AG04450 (cell line): ENCODE measurements at regions not wholly inside any gene's neighbourhood (a gene's known extent, or its start where the extent isn't known, plus 50 kb on each side); places are given as distances from the start of the nearest gene placed in this dataset.

Source experiments
- CTCF ChIA-PET: fragments of 300-600, 350-600 bp; formaldehyde crosslinking; extraction: SDS; loops from one replicate; lab custom pipeline; 2022; ENCODE audit warnings: antibody characterized with exemption, inconsistent platforms; lab: Charles Lee
- POLR2A ChIA-PET: fragments of 350-600 bp; formaldehyde crosslinking; extraction: SDS; loops from one replicate; lab custom pipeline; 2021; ENCODE audit warnings: antibody characterized with exemption, inconsistent platforms; lab: Yijun Ruan, JAX
- DNase-seq: peaks from one replicate; pipeline ENCODE4 v3.0.0-alpha.2; 2011; ENCODE audit warnings: low read depth, low spot score
- H3K27ac ChIP-seq: one replicate; pipeline ENCODE4 v1.5.1; 2012; ENCODE audit warnings: low read depth, low read length, control low read depth
- H3K27me3 ChIP-seq: one replicate; pipeline ENCODE4 v1.6.0; 2012; ENCODE audit warnings: low read length; ENCODE audit not compliant: control insufficient read depth, insufficient read depth
- H3K4me3 ChIP-seq: 2 replicates; pipeline ENCODE4 v1.5.1; 2011; ENCODE audit warnings: mild to moderate bottlenecking, low read depth, low read length, control low read depth
- H3K9me3 ChIP-seq: 2 replicates; pipeline ENCODE4 v1.5.1; 2012; ENCODE audit warnings: low read length; ENCODE audit not compliant: control insufficient read depth, insufficient read depth
- TF ChIP-seq, protein P1 (sequence below): IDR thresholded peaks from 2 replicates; pipeline ENCODE4 v1.5.1; 2011; ENCODE audit warnings: low read depth, low read length, control low read depth, inconsistent platforms

DNA sequence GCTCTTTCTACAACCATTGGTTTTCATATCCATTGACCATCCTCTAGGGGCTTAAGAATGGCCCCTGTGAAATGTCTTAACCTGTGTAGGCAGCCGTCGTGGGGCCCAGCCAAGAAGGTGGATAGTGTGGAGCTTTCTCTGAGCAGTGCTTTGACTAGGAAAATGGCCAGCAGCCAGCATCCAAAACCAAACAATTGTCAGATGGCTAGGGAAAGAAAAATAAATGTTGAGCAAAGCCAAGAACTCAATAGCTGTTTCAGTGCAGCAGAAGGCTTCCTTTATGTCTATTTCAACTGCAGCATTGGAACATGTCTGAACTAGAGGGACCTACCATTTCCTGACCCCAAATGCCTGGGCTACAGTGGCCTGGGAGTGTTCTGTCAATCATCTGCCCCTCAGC lies 374.9 kb downstream of the TLE4 start:
- POLR2A ChIA-PET, result no interaction called here
- Histone ChIP-seq H3K27ac (no peak overlapping the region), H3K9me3 (no peaks in the 10 kb centered on the region), H3K4me3 (no peak overlapping the region), H3K27me3 (no peaks in the 10 kb centered on the region)
- TF ChIP-seq, protein P1, sequence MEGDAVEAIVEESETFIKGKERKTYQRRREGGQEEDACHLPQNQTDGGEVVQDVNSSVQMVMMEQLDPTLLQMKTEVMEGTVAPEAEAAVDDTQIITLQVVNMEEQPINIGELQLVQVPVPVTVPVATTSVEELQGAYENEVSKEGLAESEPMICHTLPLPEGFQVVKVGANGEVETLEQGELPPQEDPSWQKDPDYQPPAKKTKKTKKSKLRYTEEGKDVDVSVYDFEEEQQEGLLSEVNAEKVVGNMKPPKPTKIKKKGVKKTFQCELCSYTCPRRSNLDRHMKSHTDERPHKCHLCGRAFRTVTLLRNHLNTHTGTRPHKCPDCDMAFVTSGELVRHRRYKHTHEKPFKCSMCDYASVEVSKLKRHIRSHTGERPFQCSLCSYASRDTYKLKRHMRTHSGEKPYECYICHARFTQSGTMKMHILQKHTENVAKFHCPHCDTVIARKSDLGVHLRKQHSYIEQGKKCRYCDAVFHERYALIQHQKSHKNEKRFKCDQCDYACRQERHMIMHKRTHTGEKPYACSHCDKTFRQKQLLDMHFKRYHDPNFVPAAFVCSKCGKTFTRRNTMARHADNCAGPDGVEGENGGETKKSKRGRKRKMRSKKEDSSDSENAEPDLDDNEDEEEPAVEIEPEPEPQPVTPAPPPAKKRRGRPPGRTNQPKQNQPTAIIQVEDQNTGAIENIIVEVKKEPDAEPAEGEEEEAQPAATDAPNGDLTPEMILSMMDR, result no peak
- CTCF ChIA-PET, result no interaction called here
- DNase-seq, result no peak

DNA sequence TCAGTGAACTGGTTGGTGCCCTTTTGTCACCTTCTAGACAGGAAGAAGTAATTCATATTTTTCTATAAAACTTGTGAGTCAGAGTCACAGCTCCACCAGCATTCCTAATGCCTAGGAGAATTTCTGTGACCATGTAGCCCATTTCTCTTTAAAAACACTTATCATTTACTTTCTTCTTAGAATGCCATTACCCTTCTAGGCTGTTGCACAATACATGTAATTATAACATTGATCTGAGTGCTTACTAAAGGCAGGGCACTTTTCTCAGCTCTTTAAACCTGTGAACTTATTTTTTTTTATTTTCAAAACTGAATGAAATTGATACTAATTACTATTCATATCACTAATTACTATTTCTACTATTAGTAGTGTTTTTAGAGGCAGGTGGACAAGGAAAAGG lies 373.7 kb downstream of the TLE4 start:
- no peak for DNase-seq
- TF ChIP-seq, protein P1, result no peak
- no peaks in the 10 kb centered on the region for H3K9me3 ChIP-seq
- no peaks in the 10 kb centered on the region for H3K27me3 ChIP-seq
- ChIA-PET POLR2A (no interaction called here), CTCF (no interaction called here)
- H3K27ac ChIP-seq, result no peak overlapping the region
- no peak overlapping the region for H3K4me3 ChIP-seq

GRCh38 chr9:79945016-79945415 lies 373.3 kb downstream of the TLE4 start:
- POLR2A ChIA-PET, result no interaction called here
- TF ChIP-seq, protein P1, result no peak
- H3K27ac ChIP-seq, result no peak overlapping the region
- DNase-seq, result no peak
- H3K4me3 ChIP-seq, result no peak overlapping the region
- H3K9me3 ChIP-seq, result no peaks in the 10 kb centered on the region
- H3K27me3 ChIP-seq, result no peaks in the 10 kb centered on the region
- CTCF ChIA-PET, result no interaction called here

GRCh38 chr9:79940919-79941318 lies 369.2 kb downstream of the TLE4 start:
- ChIA-PET POLR2A (no interaction called here), CTCF (no interaction called here)
- H3K4me3 ChIP-seq, result no peak overlapping the region
- TF ChIP-seq, protein P1, result no peak
- no peak for DNase-seq
- no peaks in the 10 kb centered on the region for H3K9me3 ChIP-seq
- H3K27ac ChIP-seq, result no peak overlapping the region
- H3K27me3 ChIP-seq, result peaks cover 3% of the 10 kb centered on the region

- no peak overlapping the region for H3K27ac ChIP-seq
- no peak overlapping the region for H3K4me3 ChIP-seq
- DNase-seq, result no peak
- ChIA-PET CTCF (interaction anchor here (1.0 kb wide), 1 partner anchor 1501 kb away, joined by 3 read pairs; no protein-coding TSS in a partner anchor), POLR2A (no interaction called here)
- peaks cover 3% of the 10 kb centered on the region for H3K27me3 ChIP-seq
- TF ChIP-seq, protein P1, result no peak
- H3K9me3 ChIP-seq, result no peaks in the 10 kb centered on the region
These were observed 368.1 kb downstream of the TLE4 start for GRCh38 chr9:79939819-79940218.
